Activated T-cell treated with anti-CD3 and anti-CD28 coated beads, Interleukin-2, amount 50 U/mL, for 24 hours (primary cell): ENCODE measurements at regions not wholly inside any gene's neighbourhood (a gene's known extent, or its start where the extent isn't known, plus 50 kb on each side); places are given as distances from the start of the nearest gene placed in this dataset.

Experiments used
- DNase-seq: peaks from one replicate; pipeline ENCODE4 v3.0.0-alpha.2; 2020
- H3K27ac Mint-ChIP-seq: 2 replicates; pipeline ENCODE4 v1.8.0; 2020; ENCODE audit warnings: mild to moderate bottlenecking, mixed read lengths
- H3K27me3 Mint-ChIP-seq: 2 replicates; pipeline ENCODE4 v1.8.0; 2020; ENCODE audit warnings: mixed read lengths
- H3K36me3 Mint-ChIP-seq: 2 replicates; pipeline ENCODE4 v1.8.0; 2020; ENCODE audit warnings: low read depth, mixed read lengths
- H3K4me1 Mint-ChIP-seq: 2 replicates; pipeline ENCODE4 v1.8.0; 2020; ENCODE audit warnings: low read depth, mixed read lengths
- H3K4me3 Mint-ChIP-seq: 2 replicates; pipeline ENCODE4 v1.8.0; 2020; ENCODE audit warnings: mild to moderate bottlenecking, moderate library complexity, mixed read lengths
- H3K9me3 Mint-ChIP-seq: 2 replicates; pipeline ENCODE4 v1.8.0; 2020; ENCODE audit warnings: mixed read lengths

- no peak overlapping the region for H3K27ac Mint-ChIP-seq
- no peaks in the 10 kb centered on the region for H3K36me3 Mint-ChIP-seq
- no peaks in the 10 kb centered on the region for H3K9me3 Mint-ChIP-seq
- no peak for DNase-seq
- H3K27me3 Mint-ChIP-seq: no peaks in the 10 kb centered on the region
- H3K4me1 Mint-ChIP-seq: peaks cover 3% of the 10 kb centered on the region
- H3K4me3 Mint-ChIP-seq: no peak overlapping the region
Observed at GRCh38 chr15:56817321-56818080, 84.2 kb upstream of the ZNF280D start.

- Mint-ChIP-seq H3K27ac (no peak overlapping the region), H3K9me3 (no peaks in the 10 kb centered on the region), H3K36me3 (no peaks in the 10 kb centered on the region), H3K4me3 (no peak overlapping the region), H3K4me1 (peaks cover 3% of the 10 kb centered on the region), H3K27me3 (no peaks in the 10 kb centered on the region)
- no peak for DNase-seq
Observed at GRCh38 chr15:56816781-56817180, 83.5 kb upstream of the ZNF280D start.

GRCh38 chr15:56815247-56815646 is 81.9 kb upstream of the ZNF280D start:
- Mint-ChIP-seq H3K27me3 (no peaks in the 10 kb centered on the region), H3K4me3 (no peak overlapping the region), H3K4me1 (peaks cover 4% of the 10 kb centered on the region), H3K27ac (no peak overlapping the region), H3K36me3 (no peaks in the 10 kb centered on the region), H3K9me3 (peaks cover 6% of the 10 kb centered on the region)
- DNase-seq: no peak

- Mint-ChIP-seq H3K27ac (no peak overlapping the region), H3K4me3 (no peak overlapping the region), H3K4me1 (peaks cover 4% of the 10 kb centered on the region), H3K36me3 (no peaks in the 10 kb centered on the region), H3K9me3 (peaks cover 10% of the 10 kb centered on the region), H3K27me3 (no peaks in the 10 kb centered on the region)
- DNase-seq: no peak
Observed at GRCh38 chr15:56814429-56814828, 81.1 kb upstream of the ZNF280D start.

GRCh38 chr15:56813995-56814394 is 80.7 kb upstream of the ZNF280D start:
- Mint-ChIP-seq H3K4me3 (no peak overlapping the region), H3K4me1 (peaks cover 4% of the 10 kb centered on the region), H3K36me3 (peaks cover under 1% of the 10 kb centered on the region), H3K27me3 (no peaks in the 10 kb centered on the region), H3K27ac (no peak overlapping the region), H3K9me3 (peaks cover 13% of the 10 kb centered on the region)
- DNase-seq: no peak

GRCh38 chr15:56812961-56813360 is 79.7 kb upstream of the ZNF280D start:
- no peak overlapping the region for H3K27ac Mint-ChIP-seq
- peaks cover 6% of the 10 kb centered on the region for H3K36me3 Mint-ChIP-seq
- no peaks in the 10 kb centered on the region for H3K27me3 Mint-ChIP-seq
- no peak for DNase-seq
- H3K4me1 Mint-ChIP-seq: peaks cover 4% of the 10 kb centered on the region
- peaks cover 22% of the 10 kb centered on the region for H3K9me3 Mint-ChIP-seq
- H3K4me3 Mint-ChIP-seq: no peak overlapping the region

- peaks cover 11% of the 10 kb centered on the region for H3K36me3 Mint-ChIP-seq
- H3K9me3 Mint-ChIP-seq: peaks cover 27% of the 10 kb centered on the region
- no peak for DNase-seq
- no peak overlapping the region for H3K27ac Mint-ChIP-seq
- H3K4me1 Mint-ChIP-seq: peaks cover 4% of the 10 kb centered on the region
- H3K27me3 Mint-ChIP-seq: no peaks in the 10 kb centered on the region
- no peak overlapping the region for H3K4me3 Mint-ChIP-seq
Observed at GRCh38 chr15:56812221-56812620, 78.9 kb upstream of the ZNF280D start.

GRCh38 chr15:56811586-56811985 is 78.3 kb upstream of the ZNF280D start:
- Mint-ChIP-seq H3K4me3 (no peak overlapping the region), H3K4me1 (peaks cover 4% of the 10 kb centered on the region), H3K27me3 (no peaks in the 10 kb centered on the region), H3K36me3 (peaks cover 11% of the 10 kb centered on the region), H3K27ac (no peak overlapping the region), H3K9me3 (peaks cover 27% of the 10 kb centered on the region)
- DNase-seq: no peak

GRCh38 chr15:56808160-56808559 is 74.9 kb upstream of the ZNF280D start:
- H3K4me3 Mint-ChIP-seq: no peak overlapping the region
- DNase-seq: no peak
- peaks cover 27% of the 10 kb centered on the region for H3K9me3 Mint-ChIP-seq
- peaks cover 11% of the 10 kb centered on the region for H3K36me3 Mint-ChIP-seq
- peaks cover 13% of the 10 kb centered on the region for H3K4me1 Mint-ChIP-seq
- H3K27me3 Mint-ChIP-seq: no peaks in the 10 kb centered on the region
- H3K27ac Mint-ChIP-seq: no peak overlapping the region

- peak overlapping the region; percentile 60 for H3K27ac Mint-ChIP-seq
- H3K4me3 Mint-ChIP-seq: no peak overlapping the region
Observed at GRCh38 chr15:56806148-56806536, 72.8 kb upstream of the ZNF280D start.

GRCh38 chr15:56805466-56806147 is 72.3 kb upstream of the ZNF280D start:
- Mint-ChIP-seq H3K9me3 (peaks cover 22% of the 10 kb centered on the region), H3K27me3 (no peaks in the 10 kb centered on the region), H3K4me1 (peaks cover 11% of the 10 kb centered on the region), H3K36me3 (peaks cover 11% of the 10 kb centered on the region), H3K27ac (peak overlapping the region; percentile 81), H3K4me3 (peak overlapping the region; percentile 7)
- DNase-seq: no peak

More at GRCh38 chr15:56806148-56806536, 72.8 kb upstream of the ZNF280D start:
- H3K4me1 Mint-ChIP-seq: peaks cover 13% of the 10 kb centered on the region
- peaks cover 11% of the 10 kb centered on the region for H3K36me3 Mint-ChIP-seq
- H3K27me3 Mint-ChIP-seq: no peaks in the 10 kb centered on the region
- no peak for DNase-seq
- H3K9me3 Mint-ChIP-seq: peaks cover 27% of the 10 kb centered on the region

- Mint-ChIP-seq H3K36me3 (peaks cover 11% of the 10 kb centered on the region), H3K27ac (no peak overlapping the region), H3K4me1 (peaks cover 11% of the 10 kb centered on the region), H3K9me3 (peaks cover 17% of the 10 kb centered on the region), H3K4me3 (no peak overlapping the region), H3K27me3 (no peaks in the 10 kb centered on the region)
- no peak for DNase-seq
Observed at GRCh38 chr15:56804938-56805337, 71.6 kb upstream of the ZNF280D start.

GRCh38 chr15:56804279-56804678 is 71.0 kb upstream of the ZNF280D start:
- peaks cover 11% of the 10 kb centered on the region for H3K4me1 Mint-ChIP-seq
- no peak overlapping the region for H3K4me3 Mint-ChIP-seq
- H3K36me3 Mint-ChIP-seq: peaks cover 11% of the 10 kb centered on the region
- H3K27ac Mint-ChIP-seq: no peak overlapping the region
- no peaks in the 10 kb centered on the region for H3K27me3 Mint-ChIP-seq
- no peak for DNase-seq
- peaks cover 17% of the 10 kb centered on the region for H3K9me3 Mint-ChIP-seq

GRCh38 chr15:56802161-56802560 is 68.9 kb upstream of the ZNF280D start:
- H3K4me3 Mint-ChIP-seq: no peak overlapping the region
- no peaks in the 10 kb centered on the region for H3K27me3 Mint-ChIP-seq
- peaks cover 20% of the 10 kb centered on the region for H3K4me1 Mint-ChIP-seq
- H3K9me3 Mint-ChIP-seq: no peaks in the 10 kb centered on the region
- DNase-seq: no peak
- no peaks in the 10 kb centered on the region for H3K36me3 Mint-ChIP-seq
- H3K27ac Mint-ChIP-seq: no peak overlapping the region

- H3K4me1 Mint-ChIP-seq: peaks cover 9% of the 10 kb centered on the region
- H3K9me3 Mint-ChIP-seq: peaks cover 4% of the 10 kb centered on the region
- H3K4me3 Mint-ChIP-seq: no peak overlapping the region
- no peak for DNase-seq
- H3K27me3 Mint-ChIP-seq: no peaks in the 10 kb centered on the region
- peak overlapping the region; percentile 70 for H3K27ac Mint-ChIP-seq
- no peaks in the 10 kb centered on the region for H3K36me3 Mint-ChIP-seq
Observed at GRCh38 chr15:56798639-56799038, 65.3 kb upstream of the ZNF280D start.
